ENCODE measurements at regions not wholly inside any gene's neighbourhood (a gene's known extent, or its start where the extent isn't known, plus 50 kb on each side); places are given as distances from the start of the nearest gene placed in this dataset.
"Not testable (repeated sequence)": the region's sequence is repeated elsewhere in the genome, so short reads cannot be mapped to it uniquely, and the experiment has no call there.

DNA sequence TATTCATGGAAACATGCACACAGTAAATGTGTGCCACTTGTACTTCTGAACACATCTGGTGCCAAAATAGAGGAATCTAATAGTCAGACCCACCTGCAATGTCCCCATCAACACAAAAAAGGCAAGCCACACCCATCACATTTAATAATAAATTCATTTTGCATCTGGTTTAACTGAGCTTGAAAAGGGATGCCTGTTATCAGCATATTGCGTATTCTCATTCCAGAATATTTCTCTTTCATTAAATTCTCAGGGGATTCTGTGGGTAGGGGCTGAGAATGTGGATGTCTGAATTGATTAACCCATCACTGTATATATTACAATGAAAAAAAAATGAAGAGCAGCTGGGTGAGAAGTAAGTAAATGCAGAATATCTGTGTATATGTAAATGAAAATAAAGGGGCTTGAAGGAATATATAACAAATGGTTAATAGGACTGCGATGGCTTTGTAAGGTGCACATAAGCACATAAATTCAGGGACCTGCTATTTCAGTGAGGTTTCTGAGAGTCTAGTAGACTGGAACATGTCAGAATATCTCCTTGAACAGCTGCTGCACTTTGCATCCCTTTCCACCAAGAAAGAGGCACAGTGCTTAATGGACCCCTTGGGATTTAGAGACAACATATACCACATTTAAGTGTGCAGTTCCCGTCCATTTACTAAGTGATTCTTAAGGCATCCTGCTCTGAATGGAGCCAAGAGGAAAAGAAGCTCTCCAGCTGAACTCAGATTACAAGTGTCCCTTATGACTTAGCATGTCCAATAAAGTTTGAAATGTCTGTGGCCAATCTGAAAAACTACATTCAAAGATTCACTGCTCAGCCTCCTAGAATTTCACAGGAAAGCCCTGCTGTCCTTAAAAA is 104.1 kb upstream of the NIPBL start:
- DNase-seq: no peak
- Mint-ChIP-seq H3K4me1 (ENCODE audit: low read depth) (no peaks in the 10 kb centered on the region), H3K36me3 (ENCODE audit: low read depth) (no peaks in the 10 kb centered on the region)

DNA sequence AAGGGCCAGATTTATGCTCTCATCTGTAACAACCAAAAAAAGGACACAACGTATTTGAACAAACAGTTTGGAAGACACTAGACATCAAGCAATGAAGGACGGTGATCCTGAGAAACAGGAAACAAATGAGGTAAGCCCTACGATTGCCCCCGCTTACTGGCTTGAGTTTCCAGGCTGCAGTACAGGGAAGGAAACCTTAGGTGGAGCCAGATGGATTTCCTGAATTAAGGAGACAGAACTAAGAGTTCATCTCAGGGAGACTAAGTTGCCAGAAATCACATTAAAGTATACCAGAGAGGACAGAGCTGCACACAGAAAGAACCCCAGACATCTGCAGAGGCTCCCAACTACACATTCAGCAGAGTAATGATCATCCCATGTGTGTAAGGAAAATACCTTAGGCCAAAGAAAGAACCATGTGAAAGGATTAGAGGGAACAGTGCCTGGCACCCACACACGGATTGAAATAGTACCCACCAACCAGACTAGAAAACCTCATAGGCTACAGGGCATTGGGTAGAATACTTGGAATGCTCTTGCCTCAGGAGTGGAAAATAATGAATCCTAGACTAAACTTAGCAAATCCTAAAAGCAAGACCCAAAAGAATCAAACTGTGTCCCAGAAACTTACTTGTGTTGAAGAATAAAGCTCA is 99.3 kb upstream of the NIPBL start:
- Mint-ChIP-seq H3K4me3 (no peak overlapping the region), H3K27me3 (ENCODE audit: insufficient read depth) (no peaks in the 10 kb centered on the region; the same call in 1 of the 2 replicates), H3K27ac (no peak overlapping the region), H3K9me3 (peaks cover 7% of the 10 kb centered on the region), H3K4me1 (ENCODE audit: low read depth) (no peaks in the 10 kb centered on the region), H3K36me3 (ENCODE audit: low read depth) (0 out of 2 replicates have a peak, but pooled peaks cover 6% of the 10 kb centered on the region)
- DNase-seq: no peak
- TF ChIP-seq, protein P1, sequence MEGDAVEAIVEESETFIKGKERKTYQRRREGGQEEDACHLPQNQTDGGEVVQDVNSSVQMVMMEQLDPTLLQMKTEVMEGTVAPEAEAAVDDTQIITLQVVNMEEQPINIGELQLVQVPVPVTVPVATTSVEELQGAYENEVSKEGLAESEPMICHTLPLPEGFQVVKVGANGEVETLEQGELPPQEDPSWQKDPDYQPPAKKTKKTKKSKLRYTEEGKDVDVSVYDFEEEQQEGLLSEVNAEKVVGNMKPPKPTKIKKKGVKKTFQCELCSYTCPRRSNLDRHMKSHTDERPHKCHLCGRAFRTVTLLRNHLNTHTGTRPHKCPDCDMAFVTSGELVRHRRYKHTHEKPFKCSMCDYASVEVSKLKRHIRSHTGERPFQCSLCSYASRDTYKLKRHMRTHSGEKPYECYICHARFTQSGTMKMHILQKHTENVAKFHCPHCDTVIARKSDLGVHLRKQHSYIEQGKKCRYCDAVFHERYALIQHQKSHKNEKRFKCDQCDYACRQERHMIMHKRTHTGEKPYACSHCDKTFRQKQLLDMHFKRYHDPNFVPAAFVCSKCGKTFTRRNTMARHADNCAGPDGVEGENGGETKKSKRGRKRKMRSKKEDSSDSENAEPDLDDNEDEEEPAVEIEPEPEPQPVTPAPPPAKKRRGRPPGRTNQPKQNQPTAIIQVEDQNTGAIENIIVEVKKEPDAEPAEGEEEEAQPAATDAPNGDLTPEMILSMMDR (IDR thresholded peaks at IDR 0.05): peak; percentile 50; the same call in 1 of the 2 replicates

More for the DNA sequence above, 104.1 kb upstream of the NIPBL start:
- H3K9me3 Mint-ChIP-seq: no peaks in the 10 kb centered on the region
- H3K4me3 Mint-ChIP-seq: no peak overlapping the region
- TF ChIP-seq, protein P1 (IDR thresholded peaks at IDR 0.05): no peak
- peaks cover 9% of the 10 kb centered on the region for H3K27me3 Mint-ChIP-seq (ENCODE audit: insufficient read depth)
- no peak overlapping the region for H3K27ac Mint-ChIP-seq

DNA sequence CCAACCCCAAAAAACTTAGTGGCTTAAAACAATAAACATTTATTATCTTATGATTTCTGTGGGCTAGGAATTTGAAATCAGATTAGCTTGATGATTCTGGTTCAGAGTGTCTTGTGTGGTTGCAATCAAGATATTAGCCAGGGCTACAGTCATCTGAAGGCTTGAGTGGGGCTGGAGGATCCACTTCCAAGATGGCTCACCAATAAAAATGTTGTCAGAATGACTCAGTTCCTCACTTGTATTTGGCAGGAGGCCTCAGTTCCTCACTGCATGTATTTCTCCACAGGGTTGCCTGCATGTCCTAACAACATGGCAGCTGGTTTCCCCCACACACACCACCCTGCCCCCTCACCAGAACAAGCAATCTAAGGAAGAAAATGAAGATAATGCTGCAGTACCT is 98.2 kb upstream of the NIPBL start:
- Mint-ChIP-seq H3K4me1 (ENCODE audit: low read depth) (no peaks in the 10 kb centered on the region), H3K4me3 (no peak overlapping the region), H3K9me3 (peaks cover 7% of the 10 kb centered on the region), H3K36me3 (ENCODE audit: low read depth) (0 out of 2 replicates have a peak, but pooled peaks cover 6% of the 10 kb centered on the region), H3K27ac (no peak overlapping the region), H3K27me3 (ENCODE audit: insufficient read depth) (no peaks in the 10 kb centered on the region; the same call in 1 of the 2 replicates)
- TF ChIP-seq, protein P1 (IDR thresholded peaks at IDR 0.05): no peak
- DNase-seq: no peak

DNA sequence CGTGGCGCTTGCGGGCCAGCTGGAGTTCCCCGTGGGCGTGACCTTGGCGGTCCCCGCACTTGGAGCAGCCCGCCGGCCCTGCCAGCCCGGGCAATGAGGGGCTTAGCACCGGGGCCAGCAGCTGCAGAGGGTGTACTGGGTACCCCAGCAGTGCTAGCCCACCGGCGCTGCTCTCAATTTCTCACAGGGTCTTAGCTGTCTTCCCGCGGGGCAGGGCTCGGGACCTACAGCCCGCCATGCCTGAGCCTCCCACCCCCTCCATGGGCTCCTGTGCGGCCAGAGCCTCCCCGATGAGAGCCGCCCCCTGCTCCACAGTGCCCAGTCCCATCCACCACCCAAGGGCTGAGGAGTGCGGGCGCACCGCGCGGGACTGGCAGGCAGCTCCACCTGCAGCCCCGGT is 94.0 kb upstream of the NIPBL start:
- not testable (repeated sequence) for DNase-seq; H3K9me3 Mint-ChIP-seq; H3K27ac Mint-ChIP-seq; H3K4me1 Mint-ChIP-seq (ENCODE audit: low read depth); H3K4me3 Mint-ChIP-seq; H3K36me3 Mint-ChIP-seq (ENCODE audit: low read depth); H3K27me3 Mint-ChIP-seq (ENCODE audit: insufficient read depth)

DNA sequence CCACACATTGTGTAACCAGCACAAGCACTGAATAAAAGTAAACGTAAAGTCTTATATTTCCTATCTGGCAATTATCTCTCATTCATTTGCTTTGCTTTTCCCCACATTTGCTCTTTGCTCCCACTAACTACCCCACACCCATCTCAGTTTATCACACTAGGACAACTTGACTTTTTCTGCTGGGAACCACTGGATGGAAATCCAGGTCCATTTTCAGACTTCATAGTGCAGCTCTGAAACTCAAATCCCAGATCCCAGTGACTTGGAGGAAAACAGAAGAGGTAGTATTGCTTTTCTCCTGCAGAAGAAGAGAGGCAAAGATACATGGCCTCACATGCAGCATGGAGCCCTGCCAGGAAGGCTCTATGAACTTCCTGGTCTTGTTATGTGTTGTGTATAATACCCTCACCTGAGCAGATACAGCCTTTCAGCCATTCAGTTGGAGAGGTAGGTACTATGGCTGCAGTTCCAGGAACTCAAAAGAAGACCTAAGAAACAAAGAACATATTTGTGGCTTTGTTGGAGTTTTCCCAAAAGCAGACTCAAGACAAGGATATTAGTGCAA is 90.0 kb upstream of the NIPBL start:
- Mint-ChIP-seq H3K27ac (no peak overlapping the region), H3K9me3 (no peaks in the 10 kb centered on the region), H3K36me3 (ENCODE audit: low read depth) (no peaks in the 10 kb centered on the region), H3K4me3 (no peak overlapping the region), H3K4me1 (ENCODE audit: low read depth) (no peaks in the 10 kb centered on the region), H3K27me3 (ENCODE audit: insufficient read depth) (peaks cover 9% of the 10 kb centered on the region)
- TF ChIP-seq, protein P1 (IDR thresholded peaks at IDR 0.05): no peak
- no peak for DNase-seq

Measured in HFFc6 (cell line).